ENCODE measurements at regions not wholly inside any gene's neighbourhood (a gene's known extent, or its start where the extent isn't known, plus 50 kb on each side); places are given as distances from the start of the nearest gene placed in this dataset.
"Not testable (repeated sequence)": the region's sequence is repeated elsewhere in the genome, so short reads cannot be mapped to it uniquely, and the experiment has no call there.

DNA sequence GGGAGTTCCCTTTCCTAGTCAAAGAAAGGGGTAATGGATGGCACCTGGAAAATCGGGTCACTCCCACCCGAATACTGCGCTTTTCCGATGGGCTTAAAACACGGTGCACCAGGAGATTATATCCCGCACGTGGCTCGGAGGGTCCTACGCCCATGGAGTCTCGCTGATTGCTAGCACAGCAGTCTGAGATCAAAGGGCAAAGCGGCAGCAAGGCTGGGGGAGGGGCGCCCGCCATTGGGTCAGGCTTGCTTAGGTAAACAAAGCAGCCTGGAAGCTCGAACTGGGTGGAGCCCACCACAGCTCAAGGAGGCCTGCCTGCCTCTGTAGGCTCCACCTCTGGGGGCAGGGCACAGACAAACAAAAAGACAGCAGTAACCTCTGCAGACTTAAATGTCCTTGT, 683.3 kb upstream of the MIR17HG start:
- not testable (repeated sequence) for TF ChIP-seq POLR2A (IDR thresholded peaks at IDR 0.05; ENCODE audit: low read length); GATA1 (IDR thresholded peaks at IDR 0.05; ENCODE audit: low read depth, low read length)

Measured in erythroblast (primary cell).